Activated CD4-positive, alpha-beta T cell treated with anti-CD3 and anti-CD28 coated beads, Interleukin-10, Interleukin-2, amounts not matched to agents 100 ng/mL and 50 ng/mL, durations not matched to agents 16 hours and 8 hours (primary cell): ENCODE measurements at regions not wholly inside any gene's neighbourhood (a gene's known extent, or its start where the extent isn't known, plus 50 kb on each side); places are given as distances from the start of the nearest gene placed in this dataset.
"Not testable (repeated sequence)": the region's sequence is repeated elsewhere in the genome, so short reads cannot be mapped to it uniquely, and the experiment has no call there.

ENCODE experiments used
- DNase-seq: peaks from one replicate; pipeline ENCODE4 v3.0.0-alpha.2; 2020

DNA sequence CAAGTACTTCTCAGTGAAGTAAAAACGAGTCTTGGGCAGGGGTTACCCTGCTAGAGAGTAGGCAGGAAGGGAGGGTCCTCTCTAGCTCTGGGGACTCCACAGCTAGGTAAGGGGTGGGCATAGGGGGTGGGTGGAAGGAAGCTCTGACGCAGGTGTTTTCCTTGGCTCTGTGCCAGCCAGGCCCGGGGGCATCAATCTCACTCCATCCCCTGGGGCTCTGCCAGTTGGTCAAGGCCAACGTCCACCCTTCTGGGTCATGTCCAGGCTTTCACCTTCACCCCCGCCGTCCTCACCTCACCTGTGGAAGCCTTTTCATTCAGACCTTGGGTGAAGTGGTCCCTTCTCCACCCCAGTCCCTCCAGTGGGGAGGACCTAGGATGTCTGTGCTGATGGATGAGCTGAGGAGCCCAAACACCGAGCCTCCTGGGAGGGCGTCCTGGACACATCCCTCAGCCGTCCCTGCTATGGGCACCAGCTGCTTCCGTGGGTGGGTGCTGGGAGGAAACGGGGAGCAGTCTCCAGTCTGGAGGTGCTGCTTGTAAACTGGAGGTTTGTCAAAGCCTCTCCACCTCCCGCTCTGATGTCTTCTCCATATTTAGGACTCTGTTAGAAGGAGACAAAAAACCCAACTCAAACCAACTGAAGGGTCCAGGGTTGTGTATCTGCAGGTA lies 71.5 kb upstream of the SFSWAP start:
- DNase-seq, result no peak

DNA sequence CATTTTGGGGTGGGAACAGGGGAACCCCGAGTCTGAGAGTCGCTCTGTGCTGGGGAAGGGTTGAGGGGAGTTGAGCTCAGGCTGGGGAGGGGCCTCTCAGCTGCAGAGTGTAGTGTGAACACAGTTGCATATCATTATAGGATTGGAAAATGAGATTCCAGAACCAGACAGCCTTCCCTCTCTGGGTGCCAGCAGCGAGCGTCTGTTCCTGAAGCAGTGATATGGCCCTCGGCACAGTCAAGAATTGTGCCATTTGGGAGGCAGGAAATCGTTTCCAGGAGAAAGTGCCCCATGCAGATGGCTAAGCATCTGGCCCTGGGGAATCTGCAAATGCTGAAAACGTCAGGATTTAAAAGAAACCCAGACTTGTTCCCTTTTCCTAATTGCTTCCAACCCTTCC lies 70.4 kb upstream of the SFSWAP start:
- DNase-seq, result no peak

DNA sequence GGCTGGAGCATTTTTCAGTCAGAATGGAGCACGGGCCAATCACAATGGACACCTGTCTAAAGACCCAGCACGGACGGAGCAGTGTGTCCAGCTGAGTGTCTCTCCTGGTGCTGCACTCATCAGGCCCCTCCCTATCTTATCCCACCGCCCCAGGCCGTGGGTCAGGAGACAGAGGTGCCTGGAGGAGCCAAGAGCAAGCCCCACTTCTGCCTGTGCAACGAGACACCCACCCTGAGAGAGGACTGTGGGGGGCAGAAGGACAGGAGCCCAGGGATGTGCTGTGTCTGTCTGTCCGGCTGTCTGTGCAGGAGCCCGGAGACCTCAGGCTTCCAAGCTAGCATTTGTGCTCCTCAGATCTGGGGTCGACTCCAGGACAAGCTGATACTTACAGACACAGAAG lies 69.6 kb upstream of the SFSWAP start:
- DNase-seq, result no peak

DNA sequence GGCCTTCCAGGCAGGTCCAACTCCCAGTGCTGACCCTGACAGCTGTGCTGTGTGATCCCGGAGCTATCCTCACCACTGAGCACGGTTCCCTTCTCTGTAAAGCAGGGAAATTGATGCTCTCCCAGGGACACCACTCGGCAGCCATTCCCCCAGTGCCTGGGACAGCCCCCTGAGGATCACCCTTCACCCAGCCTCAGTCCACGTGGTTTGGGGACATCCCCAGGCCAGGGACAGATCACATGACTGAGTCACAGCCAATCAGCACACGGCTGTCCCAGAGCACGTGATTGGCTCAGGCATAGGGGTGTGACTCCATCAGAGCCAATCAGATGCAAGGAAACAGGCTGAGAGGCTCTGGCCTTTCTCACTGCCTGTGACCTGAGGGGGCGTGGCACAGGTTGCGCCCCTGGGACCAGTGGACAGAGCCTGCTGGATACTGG lies 68.8 kb upstream of the SFSWAP start:
- peak; percentile 14 for DNase-seq

DNA sequence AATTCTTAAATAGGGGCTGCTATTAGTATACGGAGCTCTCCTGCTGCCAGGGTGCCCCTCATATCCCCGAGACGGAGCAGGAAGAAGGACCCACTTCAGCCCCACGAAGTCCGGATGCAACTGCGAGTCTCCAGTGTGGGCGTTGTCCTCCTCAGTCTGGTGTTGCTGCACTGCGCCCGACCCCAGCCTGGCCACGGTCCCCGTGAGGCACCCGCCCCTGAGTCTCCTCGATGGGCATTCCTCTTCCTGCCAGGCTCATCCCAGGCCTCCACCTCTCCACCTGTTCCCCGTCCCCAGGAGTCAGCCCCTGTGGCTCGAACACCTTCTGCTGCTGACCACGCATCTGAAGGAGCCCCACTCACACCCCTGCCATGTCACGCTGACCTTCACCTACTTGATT lies 68.1 kb upstream of the SFSWAP start:
- DNase-seq, result no peak

DNA sequence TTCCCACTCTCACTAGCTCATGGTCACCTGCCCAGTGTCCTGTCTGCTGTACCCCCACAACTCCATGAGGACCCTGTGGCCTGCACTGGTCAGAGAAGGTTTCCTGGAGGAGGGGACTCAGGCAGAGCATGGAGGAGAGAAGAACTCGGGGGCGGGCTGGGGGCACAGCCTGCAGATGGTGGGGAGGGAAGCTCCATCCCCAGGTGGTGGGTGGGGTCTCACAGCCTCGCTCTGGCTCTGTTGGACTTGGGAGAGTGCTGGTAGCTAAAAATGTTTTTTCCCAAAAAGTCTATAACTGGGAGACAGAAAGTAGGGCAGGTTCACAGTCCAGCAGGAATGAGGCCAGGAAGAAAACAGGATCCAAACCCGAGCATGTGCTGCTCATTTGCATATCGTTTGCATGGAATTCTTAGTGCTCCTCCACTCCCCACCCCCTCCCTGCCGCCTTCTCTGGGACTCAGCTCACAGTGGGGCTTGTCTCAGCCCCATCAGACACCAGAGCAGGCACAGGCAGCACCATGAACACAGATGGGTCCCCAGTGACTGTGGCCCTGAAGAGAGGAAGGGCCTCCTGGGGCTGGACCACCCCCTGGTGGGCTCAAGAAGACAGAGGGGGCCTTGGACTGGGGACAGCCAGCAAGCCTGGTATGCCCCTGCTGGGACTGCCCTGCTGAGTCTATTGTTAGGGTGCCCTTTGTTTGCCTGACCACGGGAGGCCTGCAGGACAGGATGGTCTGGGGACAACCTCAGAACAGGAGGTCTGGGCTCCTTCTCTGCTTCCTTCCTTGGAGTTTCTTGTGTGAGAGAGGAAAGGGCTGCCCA lies 67.0 kb upstream of the SFSWAP start:
- no peak for DNase-seq

DNA sequence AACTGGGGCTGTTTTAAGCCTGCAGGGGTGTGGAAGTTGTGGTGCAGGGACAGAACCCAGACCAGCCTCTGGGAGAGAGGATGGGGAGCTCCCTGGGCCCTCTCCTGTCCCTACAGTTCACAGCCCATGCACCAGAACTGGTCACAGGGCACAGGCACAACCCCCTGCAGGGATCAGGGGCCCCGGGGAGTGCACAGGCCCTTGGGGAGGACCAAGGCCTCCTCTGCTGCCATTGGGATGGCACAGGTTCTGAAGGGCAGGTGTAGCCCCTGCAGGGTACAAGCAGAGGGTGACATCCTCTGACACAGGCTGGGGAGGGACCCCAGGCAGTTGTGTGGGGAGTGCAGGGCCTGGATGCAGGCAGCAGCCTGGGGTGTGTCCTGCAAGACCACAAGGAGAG lies 66.4 kb upstream of the SFSWAP start:
- no peak for DNase-seq

DNA sequence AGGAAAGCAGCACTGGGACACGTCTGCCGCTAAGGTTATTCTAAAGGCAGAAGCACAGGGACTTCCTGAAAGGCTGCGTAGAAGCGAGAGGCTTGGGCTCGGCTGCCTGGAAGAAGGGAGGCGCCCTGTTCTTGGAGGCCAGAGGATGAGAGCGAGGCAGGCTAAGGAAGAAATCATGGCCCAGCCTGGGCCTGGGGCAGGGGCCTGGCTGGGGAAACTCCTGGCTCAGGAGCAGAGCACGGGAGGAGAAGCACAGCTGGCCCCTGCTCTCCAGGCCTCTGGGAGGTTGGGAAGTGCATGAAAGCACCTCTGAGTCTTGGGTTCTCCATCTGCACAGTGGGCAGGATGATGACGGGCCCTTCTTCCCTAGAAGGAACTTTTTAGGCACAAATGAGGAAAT lies 66.0 kb upstream of the SFSWAP start:
- DNase-seq, result not testable (repeated sequence)

DNA sequence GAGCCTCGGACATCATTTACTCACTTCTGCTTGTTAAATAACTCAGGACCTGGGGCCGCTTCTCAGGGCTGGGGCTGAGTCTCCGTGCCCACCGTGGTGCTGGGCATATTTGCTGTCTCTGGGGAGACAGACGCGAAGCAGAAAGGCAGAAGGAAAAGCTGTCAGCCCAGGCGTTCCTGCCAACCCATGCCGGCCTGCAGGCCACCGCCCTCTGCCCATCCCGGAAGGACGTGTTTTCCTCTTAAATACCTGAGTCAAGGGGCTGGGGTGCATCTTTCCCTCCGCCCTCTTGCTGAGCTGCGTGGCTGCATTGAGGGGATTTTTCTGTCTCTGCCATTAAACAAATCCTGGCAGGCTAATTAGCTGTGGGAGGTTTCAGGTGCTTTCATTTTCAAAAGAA lies 65.3 kb upstream of the SFSWAP start:
- DNase-seq, result not testable (repeated sequence)

DNA sequence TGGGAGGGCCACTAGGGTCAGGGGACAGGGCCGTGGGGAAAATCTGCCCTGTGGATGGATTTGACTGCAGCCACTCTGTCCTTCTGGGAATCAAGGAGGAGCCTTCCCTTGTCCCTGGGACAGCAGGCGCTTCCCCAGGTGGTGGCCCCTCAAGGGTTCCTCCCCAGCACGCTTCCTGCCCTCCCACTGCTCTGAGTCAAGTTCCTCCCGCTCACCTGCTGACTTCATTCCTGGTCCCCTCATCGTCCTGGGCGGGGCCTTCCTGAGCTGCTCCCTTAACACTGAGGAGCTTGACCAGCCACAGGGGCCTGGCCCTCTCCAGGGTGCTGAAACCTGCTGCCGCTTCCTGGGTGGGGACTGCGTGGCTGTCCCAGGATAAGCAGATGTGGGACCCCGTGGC lies 64.4 kb upstream of the SFSWAP start:
- DNase-seq, result not testable (repeated sequence)

DNA sequence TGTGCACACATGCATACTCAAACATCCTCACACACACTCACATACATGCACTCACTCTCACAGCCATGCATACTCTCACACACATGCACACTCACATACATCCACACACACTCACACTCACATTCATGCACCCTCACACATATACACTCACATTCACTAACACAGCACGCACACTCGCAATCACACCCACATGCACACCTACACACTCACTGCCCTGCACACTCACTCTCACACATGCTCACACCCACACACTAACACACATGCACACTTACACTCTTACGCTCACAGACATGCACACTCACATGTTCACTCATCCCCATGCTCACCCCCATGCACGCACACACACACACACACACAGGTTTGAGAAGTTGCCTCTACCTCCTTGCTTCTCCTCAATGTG lies 63.2 kb upstream of the SFSWAP start:
- no peak for DNase-seq

DNA sequence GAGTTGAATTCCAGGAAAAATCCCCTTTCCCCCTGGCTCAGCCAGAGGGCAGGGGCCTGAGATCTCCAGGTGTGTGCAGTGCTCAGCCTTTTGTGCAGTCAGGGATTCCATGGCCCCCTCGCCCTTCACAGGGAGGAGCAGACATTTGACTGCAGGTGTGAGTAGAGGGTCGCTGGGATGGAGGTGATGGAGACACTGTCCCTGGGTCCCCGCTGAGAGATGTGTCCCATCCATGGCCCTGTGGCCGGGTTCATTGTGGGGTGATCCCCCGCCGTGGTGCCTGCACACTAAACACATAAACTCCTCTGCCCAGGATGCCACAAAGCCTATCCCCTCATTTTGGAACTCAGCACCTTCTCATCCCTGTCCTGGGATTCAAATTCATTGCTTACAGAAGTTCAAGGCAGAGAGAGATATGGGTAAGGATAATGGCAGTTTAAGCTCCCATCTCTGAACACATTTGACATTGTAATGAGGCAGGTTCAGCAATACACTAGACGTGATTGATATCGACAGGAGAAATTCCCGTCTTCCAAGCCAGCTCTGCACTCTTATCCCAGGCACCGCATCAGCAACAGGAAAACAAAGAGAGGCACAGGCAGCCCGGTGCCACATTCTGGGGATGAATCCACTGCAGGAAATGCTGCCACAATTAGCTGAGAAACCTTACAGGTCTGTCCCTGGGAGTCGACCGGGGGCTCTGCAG lies 55.3 kb upstream of the SFSWAP start:
- not testable (repeated sequence) for DNase-seq

DNA sequence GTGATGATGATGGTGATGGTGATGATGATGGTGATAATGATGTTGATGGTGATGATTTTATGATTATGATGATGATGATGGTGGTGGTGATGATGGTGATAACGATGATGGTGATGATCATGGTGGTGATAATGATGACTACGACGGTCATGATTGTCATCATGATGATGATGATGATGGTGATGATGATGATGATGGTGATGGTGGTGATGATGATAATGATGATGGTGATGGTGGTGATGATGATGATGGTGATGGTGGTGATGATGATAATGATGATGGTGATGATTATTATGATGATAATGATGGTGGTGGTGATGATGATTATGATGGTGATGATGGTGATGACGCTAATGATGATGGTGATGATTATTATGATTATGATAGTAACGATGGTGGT lies 54.1 kb upstream of the SFSWAP start:
- not testable (repeated sequence) for DNase-seq

DNA sequence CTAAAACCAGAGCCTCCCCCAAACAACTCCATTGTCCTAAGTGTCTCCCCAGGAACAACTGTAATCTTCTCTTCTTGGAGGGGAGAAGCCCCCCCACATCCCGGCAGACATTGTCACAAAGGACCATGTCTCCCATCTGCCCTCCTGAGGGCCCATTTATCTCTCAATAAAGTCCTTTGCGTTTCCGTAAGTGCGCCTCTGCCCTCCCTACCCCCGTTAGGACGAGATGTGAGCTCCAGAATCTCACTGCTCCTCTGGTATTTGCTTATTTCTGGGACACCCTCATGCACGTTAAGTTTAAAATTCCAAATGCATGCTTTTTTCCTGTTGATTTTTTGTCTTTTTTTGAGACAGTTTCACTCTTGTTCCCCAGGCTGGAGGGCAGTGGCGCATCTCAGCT lies 52.3 kb upstream of the SFSWAP start:
- not testable (repeated sequence) for DNase-seq

DNA sequence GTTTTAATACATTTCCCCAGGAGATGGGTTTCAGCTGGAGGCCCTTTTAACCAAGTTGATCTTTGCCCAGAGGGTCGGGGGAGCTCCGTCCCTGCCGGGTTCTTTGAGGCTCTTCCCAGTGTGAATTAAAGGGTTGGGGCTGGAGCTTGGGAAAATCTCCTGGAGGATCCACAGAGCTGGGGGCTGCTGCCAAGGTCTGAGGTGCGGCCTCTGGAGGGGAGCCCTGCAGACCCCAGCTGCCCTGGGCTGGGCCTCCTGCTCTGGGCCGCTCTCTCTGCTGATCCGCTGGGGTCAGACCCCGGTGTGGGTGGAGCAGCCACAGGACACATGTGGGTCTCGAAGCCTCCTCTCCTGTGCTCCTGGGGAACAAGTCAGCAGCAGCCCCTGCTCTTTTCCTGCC lies 51.4 kb upstream of the SFSWAP start:
- DNase-seq, result not testable (repeated sequence)

DNA sequence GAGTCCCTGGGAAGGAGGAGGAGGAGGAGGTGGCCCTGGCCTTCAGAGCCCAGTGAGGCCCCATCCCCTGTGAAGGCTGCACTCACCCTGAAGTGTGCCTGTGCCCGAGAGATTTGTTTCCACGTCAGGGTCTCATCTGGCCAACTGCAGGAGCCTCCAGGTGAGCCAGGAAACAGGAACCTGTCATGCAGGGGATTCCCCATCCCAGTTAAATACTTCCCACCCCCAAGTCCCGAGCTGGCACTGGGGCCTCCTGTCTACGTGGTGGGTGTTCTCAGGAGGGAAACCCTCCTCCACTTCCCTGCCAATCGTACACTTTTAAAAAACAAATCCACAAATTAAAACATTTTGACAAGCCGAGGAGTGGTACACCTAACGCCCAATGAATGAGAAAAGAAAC lies 50.9 kb upstream of the SFSWAP start:
- DNase-seq, result not testable (repeated sequence)

DNA sequence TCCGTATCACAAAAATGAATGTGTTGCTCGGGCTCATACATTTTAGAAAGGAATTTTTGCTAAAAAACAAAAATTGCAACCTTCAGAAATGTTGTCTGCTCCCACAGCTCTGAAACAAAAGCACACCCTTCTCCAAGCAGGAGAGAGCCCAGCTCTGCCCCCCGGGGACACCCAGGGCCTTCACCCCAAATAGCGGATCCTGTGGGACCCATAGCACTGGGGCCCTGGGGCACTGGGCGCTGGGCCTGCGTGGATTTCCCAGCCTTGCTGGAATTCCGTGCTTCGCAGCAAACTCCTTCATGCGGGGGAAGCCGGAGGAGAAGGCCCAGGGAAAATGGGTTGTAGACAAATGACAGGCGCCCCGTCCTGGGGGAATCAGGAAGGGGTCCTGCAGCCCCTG lies 50.5 kb upstream of the SFSWAP start:
- not testable (repeated sequence) for DNase-seq
